PFSK-1 (cell line): ENCODE measurements at regions not wholly inside any gene's neighbourhood (a gene's known extent, or its start where the extent isn't known, plus 50 kb on each side); places are given as distances from the start of the nearest gene placed in this dataset.

Experiments
- FOXP2 ChIP-seq: optimal IDR thresholded peaks from 2 replicates; pipeline ENCODE3; 2011; ENCODE audit warnings: borderline replicate concordance, control low read depth, inconsistent platforms; ENCODE audit not compliant: insufficient read depth; ENCODE audit errors: extremely low read length, extremely low read depth
- POLR2AphosphoS5 ChIP-seq: IDR thresholded peaks from 2 replicates; pipeline ENCODE4 v1.6.1; 2012; ENCODE audit warnings: low read depth, mild to moderate bottlenecking, control low read depth, low read length, moderate library complexity
- REST ChIP-seq, 2 experiments: IDR thresholded peaks; 2 replicates each; pipeline versions ENCODE4 v1.6.1 to v1.8.0; 2011 to 2012; ENCODE audit warnings: low read depth in 2 of 2, low read length in 2 of 2, control low read depth in 1 of 2, inconsistent platforms in 1 of 2, mild to moderate bottlenecking in 1 of 2, moderate library complexity in 1 of 2; ENCODE audit not compliant: insufficient read depth in 1 of 2
- SIN3A ChIP-seq: IDR thresholded peaks from 2 replicates; pipeline ENCODE4 v1.6.1; 2012; ENCODE audit warnings: mild to moderate bottlenecking, low read length, moderate library complexity, borderline replicate concordance; ENCODE audit not compliant: insufficient read depth
- TAF1 ChIP-seq: IDR thresholded peaks from 2 replicates; pipeline ENCODE4 v1.6.1; 2012; ENCODE audit warnings: low read length, control low read depth, borderline replicate concordance; ENCODE audit not compliant: insufficient read depth

DNA sequence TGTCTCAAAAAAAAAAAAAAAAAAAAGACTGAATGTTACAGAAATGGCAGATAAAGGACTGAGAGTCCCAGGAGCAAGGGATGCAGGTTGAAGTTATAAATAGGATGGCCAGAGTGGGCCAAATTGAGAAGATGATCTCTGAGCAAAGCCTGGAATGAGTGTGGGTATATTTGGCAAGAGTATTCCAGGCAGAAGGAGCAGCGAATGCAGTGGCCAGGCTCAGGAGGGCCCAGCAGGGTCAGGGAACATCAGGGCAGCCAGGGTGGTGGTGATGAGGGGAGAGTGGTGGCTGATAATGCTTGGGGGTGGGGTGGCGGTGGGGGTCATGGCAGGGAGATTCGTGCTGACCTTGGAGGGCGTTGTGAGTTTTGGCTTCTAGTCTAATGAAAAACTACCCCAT is 141.3 kb upstream of the AGAP1 start:
- TF ChIP-seq FOXP2 = no peak
- TF ChIP-seq SIN3A = no peak
- no peak for TF ChIP-seq REST (IDR thresholded peaks at IDR 0.05; ENCODE audit: insufficient read depth in 1 of 2, low read depth in 2 of 2, low read length in 2 of 2)
- TF ChIP-seq POLR2AphosphoS5 = no peak
- TF ChIP-seq TAF1 = no peak

- TF ChIP-seq REST (IDR thresholded peaks at IDR 0.05; ENCODE audit: insufficient read depth in 1 of 2, low read depth in 2 of 2, low read length in 2 of 2) (no peak), SIN3A (no peak), FOXP2 (no peak)
These were observed 136.0 kb upstream of the AGAP1 start for GRCh38 chr2:235357881-235358280.

GRCh38 chr2:235358981-235359471 is 134.8 kb upstream of the AGAP1 start:
- TF ChIP-seq SIN3A (no peak), POLR2AphosphoS5 (no peak), FOXP2 (no peak), REST (IDR thresholded peaks at IDR 0.05; ENCODE audit: insufficient read depth in 1 of 2, low read depth in 2 of 2, low read length in 2 of 2) (no peak), TAF1 (no peak)

DNA sequence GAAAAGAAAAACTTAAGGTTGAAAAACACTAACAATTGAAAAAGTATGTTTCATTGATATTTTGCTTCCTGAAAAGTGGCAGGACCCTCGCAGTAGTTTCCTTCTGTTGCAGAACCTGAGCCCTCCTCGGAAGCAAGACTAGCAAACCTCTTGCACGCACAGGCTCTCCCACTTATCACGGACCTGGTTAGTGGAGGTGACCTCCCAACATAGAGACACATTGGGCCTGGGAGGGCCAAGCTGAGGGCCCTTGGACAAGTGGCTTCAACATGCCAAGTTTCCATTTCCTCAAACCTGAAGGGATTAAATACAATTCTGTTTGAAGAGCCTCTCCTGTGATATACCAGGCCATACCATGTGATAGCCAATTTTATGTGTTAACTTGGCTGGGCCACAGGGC is 133.4 kb upstream of the AGAP1 start:
- TF ChIP-seq SIN3A (no peak), REST (IDR thresholded peaks at IDR 0.05; ENCODE audit: insufficient read depth in 1 of 2, low read depth in 2 of 2, low read length in 2 of 2) (no peak), TAF1 (no peak), POLR2AphosphoS5 (no peak), FOXP2 (no peak)

GRCh38 chr2:235365743-235366142 is 128.1 kb upstream of the AGAP1 start:
- TF ChIP-seq TAF1 (no peak), POLR2AphosphoS5 (no peak), SIN3A (no peak), REST (IDR thresholded peaks at IDR 0.05; ENCODE audit: insufficient read depth in 1 of 2, low read depth in 2 of 2, low read length in 2 of 2) (no peak), FOXP2 (no peak)
